IPS DF 4.7 (cell line): ENCODE measurements at regions not wholly inside any gene's neighbourhood (a gene's known extent, or its start where the extent isn't known, plus 50 kb on each side); places are given as distances from the start of the nearest gene placed in this dataset.

Experiments used
- DNase-seq: peaks from one replicate; pipeline ENCODE4 v3.0.0-alpha.2; 2013; ENCODE audit warnings: low spot score; ENCODE audit errors: extremely low read depth

DNA sequence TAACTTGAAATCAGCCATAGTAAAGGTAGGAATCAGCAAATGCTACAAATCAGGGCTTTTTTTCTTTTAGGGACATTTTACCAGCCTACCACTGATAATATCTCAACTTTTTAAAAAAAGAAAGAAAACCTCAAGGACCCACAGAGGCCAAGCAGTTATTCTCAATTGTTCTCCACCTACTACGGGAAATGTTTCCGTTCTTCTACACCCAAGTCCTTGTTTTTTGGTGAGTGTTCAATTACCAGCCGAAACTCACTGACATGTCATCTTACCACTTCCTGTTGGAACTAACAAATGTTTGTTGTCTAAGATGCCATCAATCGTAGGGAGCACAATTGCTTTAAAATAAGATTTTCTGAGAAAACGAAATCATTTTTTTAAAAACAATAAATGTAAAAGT, 50.2 kb upstream of the CDK1 start:
- no peak for DNase-seq

DNA sequence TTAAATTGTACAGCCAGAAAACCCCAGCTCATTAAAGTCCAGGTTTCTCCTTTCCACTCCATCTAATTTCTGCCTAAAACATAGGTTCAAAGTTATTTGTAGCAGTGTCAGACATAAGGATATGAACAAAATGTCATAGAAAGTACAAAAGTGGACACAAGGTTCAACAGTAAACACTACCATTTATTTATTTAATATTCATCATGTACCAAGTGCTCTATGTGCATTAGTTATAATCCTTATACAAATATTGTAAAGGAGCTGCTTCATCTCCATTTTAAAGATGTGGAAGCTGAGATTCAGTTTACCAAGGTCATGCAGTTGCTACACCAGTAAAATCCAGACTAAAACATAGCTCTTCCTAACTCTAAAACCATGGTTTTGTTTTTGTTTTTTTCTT, 52.0 kb upstream of the CDK1 start:
- DNase-seq: no peak

DNA sequence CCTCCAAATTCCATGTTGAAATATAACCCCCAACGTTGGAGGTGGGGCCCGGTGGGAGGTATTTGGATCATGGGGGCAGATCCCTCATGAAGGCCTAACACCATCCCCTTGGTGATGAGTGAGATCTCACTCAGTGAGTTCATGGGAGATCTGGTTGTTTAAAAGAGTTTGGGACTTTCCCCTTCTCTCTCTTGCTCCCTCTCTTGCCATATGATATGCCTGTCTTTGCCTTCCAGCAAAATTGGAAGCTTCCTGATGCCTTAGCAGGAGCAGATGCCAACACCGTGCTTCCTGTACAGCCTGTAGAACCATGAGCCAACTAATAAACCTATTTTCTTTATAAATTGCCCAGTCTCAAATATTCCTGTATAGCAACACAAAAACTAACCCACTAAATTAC, 55.7 kb upstream of the CDK1 start:
- no peak for DNase-seq

DNA sequence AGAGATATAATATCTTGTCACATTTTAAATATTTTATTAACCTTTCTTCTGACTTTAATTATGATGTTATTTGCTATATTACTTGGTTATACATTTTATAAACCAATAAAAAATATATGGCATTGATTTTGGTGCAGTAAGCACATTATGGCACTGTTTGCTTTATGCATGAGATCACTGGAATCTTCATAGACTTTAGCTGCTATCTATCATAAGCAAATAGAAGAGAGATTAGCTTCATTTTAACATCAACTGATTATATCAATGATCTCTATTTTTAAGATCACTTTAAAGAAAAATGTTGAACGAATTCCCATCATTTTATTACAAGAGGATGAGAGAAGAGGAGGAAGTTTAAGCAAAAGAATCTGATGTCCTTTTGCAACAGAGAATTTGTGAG, 58.6 kb upstream of the CDK1 start:
- no peak for DNase-seq

DNA sequence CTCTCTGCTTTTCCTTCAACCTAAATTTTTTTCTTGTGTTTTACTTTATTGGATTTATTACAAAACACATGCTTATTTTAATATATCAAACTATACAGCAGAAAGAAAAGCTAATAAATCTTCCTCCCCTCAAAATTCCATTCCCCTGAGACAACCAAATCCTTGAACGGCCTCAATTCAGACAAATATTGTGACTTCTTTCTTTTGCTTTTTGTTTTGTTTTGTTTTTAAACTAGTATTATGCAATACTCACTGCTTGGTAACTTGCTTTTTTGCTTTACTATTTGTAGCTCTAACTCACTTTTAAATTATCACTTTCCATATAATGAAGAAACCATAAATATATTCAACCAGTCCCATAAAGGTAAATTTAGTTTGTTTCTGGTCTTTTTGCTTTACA, 59.4 kb upstream of the CDK1 start:
- no peak for DNase-seq

DNA sequence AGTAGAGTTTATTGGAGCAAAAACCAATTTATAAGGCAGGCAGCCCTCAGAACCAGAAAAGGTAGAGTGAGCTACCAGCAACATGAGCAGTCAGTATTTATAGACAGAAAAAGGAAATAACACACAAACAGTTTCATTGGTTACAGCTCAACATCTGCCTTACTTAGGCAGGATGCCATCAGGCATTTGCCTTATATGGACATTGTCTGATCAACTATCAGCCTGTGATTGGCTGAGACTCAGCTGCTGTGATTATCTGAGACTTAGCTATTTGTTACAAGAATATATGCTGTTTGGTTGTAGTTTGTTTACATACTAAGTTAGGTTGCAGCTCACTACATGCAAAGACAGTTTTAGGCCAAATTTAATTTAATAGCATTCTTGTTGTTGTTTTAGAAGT, 60.4 kb upstream of the CDK1 start:
- no peak for DNase-seq

DNA sequence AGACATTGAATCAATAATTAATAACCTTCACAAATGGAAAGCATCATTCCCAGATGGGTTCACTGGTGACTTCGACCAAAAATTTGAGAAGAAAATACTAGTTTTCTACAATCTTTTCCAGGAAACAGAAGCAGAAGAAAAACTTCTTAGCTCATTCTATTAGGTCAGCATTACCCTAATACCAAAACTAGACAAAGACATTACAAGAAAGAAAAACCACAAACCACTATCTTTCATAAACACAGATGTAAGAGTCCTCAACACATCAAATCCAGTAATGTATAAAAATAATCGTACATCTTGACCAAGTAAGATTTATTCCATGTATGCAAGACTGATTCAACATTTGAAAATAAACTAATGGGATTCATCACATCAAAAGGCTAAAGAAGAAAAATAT, 64.0 kb upstream of the CDK1 start:
- no peak for DNase-seq

DNA sequence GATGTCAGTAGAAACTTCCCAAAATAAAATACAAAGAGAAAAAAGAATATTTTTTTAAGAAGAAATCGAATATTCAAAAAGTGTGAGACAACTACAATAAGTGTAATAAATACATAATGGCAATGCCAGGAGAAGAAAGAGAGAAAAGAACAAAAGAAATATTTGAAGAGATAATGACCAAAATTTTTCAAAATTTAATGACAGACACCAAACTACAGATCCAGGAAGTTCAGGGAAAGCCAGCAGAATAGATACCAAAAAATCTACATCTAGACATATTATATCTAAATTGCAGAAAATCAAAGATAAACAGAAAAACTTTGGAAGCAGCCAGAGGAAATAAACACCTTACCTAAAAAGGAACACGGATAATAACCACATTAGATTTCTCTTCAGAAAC, 66.8 kb upstream of the CDK1 start:
- DNase-seq: no peak

DNA sequence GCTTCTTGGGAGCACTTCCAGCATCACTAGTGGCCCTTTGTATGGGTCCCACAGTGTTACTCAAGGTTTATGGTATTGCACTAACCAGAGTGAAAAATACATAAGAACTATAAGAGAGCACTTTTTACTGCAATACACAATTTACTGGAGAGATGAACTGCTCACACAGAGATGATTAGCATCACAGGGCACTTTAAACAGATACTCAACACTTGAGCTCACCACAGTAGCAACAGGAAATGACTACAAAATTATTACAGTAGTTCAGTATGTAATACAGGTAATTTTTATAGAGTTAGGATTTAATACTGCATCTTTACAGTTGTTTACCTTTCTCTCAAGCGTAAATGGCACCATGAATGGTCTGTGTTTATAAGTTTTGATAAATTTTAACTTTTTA, 68.2 kb upstream of the CDK1 start:
- DNase-seq: no peak

DNA sequence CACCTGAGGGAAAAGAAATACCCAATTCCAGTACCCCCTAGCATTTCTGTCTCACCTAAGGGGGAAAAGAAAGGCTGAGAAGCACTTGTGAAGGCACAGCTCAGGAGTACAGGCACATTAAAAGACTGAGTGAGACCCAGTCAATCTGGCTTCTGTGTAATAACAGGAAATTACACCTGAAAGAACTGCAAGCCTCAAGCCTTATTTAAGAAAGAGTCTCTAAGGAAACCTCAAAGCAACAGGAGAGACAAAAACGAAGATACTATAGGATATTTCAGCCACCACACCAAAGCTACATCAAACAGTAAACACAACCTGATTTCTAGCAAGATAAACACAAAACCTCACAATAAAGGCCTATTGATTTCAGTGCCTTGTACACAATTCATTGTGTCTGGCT, 69.6 kb upstream of the CDK1 start:
- DNase-seq: no peak

DNA sequence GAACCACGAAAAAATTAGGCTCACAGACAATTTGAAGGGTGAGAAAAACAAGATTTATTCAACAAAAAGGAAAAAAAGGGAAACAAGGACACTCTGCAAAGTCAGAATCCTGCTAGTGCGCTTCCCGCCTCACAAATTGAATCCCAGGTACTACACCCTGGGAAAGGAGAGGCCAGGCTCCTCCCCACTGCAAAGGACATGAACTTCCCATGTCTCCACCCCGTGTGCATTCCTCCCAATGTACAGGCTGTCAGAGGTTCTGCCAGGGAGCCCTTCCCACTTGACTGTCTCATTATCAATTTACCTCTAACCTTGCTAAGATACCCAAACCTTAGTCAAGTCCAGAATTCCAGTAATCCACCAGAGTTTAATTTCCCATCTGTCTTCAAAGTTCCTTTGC, 70.4 kb upstream of the CDK1 start:
- no peak for DNase-seq

DNA sequence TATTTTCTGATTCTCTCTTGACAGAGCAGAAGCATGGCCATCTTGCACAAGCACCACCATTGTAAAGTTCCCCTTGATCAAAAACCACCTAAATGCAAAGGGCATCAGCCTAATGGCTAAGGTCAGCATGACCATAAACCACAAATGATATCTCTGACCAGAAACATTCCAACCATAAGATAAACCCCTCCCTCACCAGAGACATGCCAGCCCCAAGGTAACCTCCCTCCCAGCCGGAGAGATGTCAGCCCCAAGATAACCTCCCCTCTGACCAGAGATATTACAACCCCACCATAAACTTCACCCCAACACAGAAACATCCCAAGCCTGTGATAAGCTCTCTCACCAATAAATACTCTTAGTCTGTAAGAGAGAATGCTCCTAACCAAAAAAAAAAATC, 72.1 kb upstream of the CDK1 start:
- DNase-seq: no peak

DNA sequence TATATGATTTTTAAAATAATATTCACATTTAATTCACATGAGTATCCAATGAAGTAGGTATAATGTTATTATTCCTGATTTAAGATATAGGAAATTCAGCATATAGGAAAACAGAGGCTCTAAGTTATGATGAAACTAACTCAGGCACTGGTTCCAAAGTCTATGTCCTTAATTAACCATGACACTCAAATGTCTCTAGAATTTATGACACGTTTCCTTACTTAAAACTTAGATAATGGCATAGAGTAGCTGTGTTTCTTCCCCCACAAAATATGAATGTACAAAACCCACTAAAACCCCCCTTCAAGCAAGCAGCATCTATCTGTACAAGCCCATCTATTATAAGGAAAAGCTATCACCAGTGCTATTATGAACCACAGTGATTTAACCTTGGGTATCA, 72.9 kb upstream of the CDK1 start:
- DNase-seq: no peak

DNA sequence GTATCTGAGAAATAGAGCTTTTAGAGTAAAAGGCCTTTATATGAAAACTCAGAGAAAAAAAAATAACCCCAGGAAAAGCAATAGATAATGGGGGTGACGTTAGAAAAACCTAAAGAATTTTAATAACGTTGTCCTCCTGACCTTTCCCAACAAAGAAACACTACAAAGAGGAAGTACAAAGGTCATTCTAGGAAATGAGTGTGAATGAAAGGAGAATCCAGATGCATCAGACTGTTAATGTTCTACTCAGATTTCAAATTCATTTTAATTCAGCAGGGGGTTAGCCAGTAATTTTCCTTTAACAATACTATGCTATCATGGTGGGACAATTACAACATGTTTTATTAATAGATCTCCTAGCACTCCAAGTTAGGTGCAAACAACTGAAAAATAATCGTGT, 73.8 kb upstream of the CDK1 start:
- no peak for DNase-seq

DNA sequence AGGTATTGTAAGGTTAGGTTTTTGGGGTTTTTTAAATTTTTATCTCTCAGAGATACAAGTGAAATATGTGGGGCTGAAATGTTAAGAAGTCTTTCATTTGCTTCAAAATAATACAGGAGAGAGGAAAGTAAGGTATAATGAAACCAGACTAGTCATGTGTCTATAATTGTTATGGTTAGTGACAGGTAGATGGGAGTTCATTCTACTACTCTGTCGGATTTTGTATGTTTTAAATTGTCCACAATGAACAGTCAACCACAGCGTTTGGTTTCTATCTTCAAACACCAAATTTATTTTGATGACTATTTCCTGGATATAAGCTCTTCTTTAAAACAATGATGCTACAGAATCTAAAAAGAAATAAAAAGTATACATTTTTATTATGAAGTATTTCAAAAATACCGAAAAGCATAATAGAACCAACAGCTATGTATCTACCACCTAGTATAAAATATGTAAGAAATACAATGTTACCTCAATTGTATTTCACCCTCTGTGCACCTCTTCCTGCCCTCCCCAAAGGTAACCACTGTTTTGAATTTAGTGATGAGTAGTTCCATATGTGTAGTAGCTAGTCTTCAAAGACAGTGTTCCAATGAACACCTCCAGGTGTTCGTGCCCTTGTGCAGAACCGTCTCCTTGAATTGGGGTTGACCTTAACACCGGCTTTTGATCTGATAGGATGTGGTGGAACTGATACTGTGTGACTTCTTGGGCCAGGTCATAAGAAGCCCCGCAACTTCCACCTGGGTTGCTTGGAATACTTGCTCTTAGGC, 74.8 kb upstream of the CDK1 start:
- DNase-seq: no peak

DNA sequence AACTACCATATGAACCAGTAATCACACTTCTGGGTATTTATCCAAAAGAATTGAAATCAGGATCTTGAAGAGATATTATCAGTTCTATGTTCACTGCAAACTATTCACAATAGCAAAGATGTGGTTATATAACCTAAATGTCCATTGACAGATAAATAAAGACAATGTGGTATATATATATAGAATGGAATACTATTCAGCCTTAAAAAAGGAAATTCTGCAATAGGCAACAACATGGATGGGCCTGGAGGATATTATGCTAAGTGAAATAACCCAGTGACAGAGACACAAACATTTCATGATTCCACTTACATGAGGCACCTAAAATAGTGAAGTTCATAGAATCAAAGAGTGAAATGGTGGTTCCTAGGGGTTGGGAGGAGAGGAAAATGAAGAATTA, 90.6 kb upstream of the CDK1 start:
- DNase-seq: no peak

DNA sequence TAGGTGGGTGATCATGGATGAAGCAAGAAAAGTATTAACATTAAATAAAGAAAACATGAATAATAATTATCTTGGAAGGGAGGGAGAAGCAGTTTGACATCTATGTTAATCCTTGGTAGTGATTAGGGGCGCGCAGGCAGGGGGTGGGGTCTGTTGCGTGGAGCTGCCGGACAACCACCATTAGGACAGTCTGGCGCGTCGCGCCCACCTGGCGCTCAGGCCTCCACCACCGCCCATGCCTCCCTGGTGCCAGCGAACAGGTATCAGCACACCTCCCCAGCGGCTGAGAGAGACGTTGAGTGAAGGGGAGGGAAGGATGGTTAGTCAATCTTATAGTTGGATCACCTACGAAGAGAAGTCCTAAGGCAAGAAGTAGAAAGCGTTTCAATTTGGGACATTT, 94.2 kb upstream of the CDK1 start:
- DNase-seq: no peak

DNA sequence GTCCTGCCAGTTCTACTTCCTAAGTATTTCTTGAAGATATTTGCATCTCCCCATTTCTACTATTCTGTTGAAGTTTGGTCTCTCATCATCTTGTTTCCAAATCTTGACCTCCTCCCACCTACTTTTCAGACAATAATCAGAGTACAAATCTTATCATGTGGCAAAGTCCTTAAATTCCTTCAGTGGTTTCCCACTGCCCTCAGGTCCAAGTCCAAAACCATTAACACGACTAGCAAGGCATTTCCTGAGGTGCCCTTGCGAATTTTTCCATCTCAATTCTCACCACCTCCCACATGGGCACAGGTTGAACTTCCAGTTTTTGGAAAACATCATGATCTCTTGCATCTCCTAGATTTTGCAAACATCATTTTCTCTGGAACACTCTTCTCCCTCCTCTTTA, 97.2 kb upstream of the CDK1 start:
- DNase-seq: no peak

DNA sequence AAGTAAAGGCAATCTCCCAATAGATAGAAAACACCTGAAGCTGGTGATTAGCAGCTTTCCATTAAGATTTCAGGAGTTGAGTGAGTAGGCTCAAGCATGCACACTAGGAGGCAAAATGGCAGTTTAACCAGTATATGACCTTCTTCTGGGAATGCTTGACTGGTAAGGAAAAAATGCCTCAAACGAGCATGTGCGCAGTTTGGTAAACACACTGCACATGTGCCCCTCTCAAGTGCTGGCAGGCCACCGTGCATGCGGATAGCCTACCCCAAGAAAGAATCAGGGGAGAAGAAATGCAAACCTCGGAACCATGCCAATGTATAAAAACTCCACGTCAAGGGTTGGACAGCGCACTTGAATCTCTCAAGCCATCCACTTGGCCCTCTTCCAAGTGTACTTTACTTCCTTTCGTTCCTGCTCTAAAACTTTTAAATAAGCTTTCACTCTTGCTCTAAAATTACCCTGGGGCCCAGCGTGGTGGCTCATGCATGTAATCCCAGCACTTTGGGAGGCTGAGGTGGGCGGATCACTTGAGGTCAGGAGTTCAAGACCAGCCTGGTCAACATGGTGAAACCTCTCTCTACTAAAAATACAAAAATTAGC, 98.8 kb upstream of the CDK1 start:
- no peak for DNase-seq

DNA sequence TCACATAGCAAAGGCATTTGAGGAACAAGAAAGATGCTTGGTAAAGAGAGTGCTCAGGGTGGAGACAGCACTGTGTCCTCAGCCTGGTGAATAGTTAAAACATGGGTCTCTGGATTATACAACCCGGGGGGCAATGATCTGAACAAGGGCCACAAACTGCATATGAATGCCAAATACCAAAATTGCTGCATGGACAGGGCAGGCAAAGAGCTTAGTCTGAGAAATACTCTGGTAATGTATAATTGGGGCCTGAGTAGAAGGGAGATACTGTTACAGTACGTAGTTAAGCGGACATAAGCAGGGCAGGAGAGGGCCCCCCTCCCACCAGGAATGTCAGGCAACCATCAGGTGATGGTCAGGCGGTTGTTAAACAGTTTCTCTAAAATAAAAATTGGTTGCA, 99.3 kb upstream of the CDK1 start:
- no peak for DNase-seq

DNA sequence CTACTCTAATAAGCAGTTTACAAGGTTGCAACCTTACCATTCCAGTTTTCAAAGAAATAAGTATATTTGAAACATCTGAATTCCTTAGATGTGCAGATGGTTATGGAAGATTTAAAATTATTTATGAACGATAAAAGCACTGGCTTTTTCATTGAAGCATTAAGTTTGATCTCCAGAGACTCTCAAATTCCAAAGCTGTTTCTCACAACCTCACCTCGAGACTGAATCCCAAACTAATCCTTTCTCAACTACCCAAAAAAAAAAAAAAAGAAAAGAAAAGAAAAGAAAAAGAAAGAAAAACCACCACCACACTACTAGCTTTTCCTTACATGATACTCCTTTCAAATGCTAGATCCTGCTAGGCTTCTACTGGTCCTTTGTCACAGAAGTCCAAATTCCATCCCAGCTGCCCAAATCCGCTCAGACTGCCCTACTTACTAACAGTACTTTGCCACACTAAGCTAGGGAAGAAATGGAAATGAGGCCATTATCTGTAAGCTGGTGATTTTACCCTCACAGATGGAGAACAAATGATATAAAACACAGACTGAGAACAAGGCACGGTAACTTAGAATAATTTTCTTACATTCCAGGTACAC, 100.6 kb upstream of the CDK1 start:
- no peak for DNase-seq

DNA sequence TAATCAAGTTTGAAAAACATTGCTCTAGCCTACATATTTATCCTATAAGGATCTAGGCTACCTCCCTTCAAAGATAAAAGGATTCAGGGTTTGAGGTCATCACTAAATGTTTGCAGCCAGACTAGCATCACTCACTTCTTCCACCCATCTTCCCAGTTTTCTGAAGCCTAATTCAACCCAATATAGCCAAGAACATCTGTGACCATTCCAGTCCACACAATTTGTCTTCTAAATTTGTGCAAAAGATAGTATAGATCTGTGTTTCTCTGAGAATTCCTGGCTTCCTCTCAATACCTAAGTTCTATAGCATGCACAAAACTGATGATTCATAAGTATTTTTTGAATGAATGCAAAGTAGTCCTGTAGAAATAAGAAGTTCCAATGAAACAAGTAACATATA, 103.0 kb upstream of the CDK1 start:
- DNase-seq: no peak

DNA sequence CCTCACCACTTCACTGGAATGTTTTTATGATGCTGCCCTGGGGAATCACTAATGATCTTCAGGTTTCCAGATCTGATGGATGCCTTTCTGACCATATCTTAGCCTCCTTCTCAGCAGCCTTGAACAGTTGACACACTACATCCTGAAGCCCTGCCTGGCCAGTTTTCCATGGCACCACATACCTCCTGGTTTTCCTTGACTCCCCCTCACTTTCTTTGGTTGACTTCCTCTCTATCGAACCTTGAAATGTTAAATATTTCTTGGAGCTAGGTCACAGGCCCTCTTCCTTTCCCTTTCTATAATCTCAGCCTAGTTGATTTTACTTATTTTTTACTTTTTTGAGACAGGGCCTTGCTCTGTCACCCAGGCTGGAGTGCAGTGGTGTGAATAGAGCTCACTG, 108.8 kb upstream of the CDK1 start:
- no peak for DNase-seq
